ENCODE measurements at regions not wholly inside any gene's neighbourhood (a gene's known extent, or its start where the extent isn't known, plus 50 kb on each side); places are given as distances from the start of the nearest gene placed in this dataset.

DNA sequence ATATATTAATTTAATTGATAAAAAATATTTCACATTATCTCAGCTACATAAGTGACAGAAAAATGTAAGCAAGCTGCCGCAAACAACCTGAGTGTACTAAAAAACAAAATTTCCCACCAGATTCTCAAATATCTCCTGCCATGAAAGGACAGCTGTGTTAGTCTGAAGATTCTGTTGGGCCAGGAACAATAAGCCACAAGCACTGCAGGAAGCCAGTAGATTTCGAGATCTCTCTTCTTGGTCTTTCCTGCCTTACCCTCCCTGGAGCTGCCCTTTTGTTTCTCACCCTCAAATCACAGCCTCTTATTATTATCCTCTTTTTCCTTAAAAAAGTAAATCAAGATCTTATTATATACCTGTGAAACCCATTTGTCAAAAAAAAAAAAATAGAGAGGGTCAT is 165.6 kb downstream of the EFNB2 start:
- TF ChIP-seq, protein P1, sequence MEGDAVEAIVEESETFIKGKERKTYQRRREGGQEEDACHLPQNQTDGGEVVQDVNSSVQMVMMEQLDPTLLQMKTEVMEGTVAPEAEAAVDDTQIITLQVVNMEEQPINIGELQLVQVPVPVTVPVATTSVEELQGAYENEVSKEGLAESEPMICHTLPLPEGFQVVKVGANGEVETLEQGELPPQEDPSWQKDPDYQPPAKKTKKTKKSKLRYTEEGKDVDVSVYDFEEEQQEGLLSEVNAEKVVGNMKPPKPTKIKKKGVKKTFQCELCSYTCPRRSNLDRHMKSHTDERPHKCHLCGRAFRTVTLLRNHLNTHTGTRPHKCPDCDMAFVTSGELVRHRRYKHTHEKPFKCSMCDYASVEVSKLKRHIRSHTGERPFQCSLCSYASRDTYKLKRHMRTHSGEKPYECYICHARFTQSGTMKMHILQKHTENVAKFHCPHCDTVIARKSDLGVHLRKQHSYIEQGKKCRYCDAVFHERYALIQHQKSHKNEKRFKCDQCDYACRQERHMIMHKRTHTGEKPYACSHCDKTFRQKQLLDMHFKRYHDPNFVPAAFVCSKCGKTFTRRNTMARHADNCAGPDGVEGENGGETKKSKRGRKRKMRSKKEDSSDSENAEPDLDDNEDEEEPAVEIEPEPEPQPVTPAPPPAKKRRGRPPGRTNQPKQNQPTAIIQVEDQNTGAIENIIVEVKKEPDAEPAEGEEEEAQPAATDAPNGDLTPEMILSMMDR (IDR thresholded peaks at IDR 0.05): no peak
- TF ChIP-seq POLR2A (IDR thresholded peaks at IDR 0.05): no peak
